ENCODE measurements at regions not wholly inside any gene's neighbourhood (a gene's known extent, or its start where the extent isn't known, plus 50 kb on each side); places are given as distances from the start of the nearest gene placed in this dataset.

- TF ChIP-seq EZH2 (IDR thresholded peaks at IDR 0.05; ENCODE audit: insufficient read depth, poor library complexity, severe bottlenecking) (no peak), EZH2phosphoT487 (IDR thresholded peaks at IDR 0.05; ENCODE audit: insufficient read depth, low read depth) (no peak)
These were observed 89.6 kb upstream of the SETBP1 start for GRCh38 chr18:44590956-44591670.
